ENCODE measurements at regions not wholly inside any gene's neighbourhood (a gene's known extent, or its start where the extent isn't known, plus 50 kb on each side); places are given as distances from the start of the nearest gene placed in this dataset.
"Not testable (repeated sequence)": the region's sequence is repeated elsewhere in the genome, so short reads cannot be mapped to it uniquely, and the experiment has no call there.

DNA sequence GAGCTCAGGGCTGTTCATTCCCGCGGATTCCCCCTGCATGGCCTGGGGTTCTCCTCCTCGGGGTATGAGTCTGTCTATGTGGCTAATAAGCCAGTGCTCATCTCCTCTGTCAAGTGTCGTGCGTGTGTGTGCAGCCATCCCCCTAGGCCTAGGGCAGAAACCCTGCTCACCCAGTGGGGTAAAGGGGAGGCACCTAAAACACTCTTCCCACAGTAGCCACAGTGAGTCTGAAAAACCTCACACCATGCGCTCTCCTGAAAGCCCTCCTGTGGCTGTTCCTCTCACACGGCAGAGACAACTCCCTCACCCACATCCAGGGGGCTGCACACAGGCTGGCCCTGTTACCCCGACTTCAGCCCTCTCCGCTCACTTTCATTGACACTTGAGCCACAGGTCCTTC lies 71.0 kb upstream of the GOLGA6L22 start:
- not testable (repeated sequence) for ATAC-seq (ENCODE audit: low read depth in 2 of 2); H3K4me3 ChIP-seq (ENCODE audit: low read depth, low read length); H3K9me3 Mint-ChIP-seq; H3K27me3 Mint-ChIP-seq; H3K4me1 ChIP-seq (ENCODE audit: control insufficient read depth, insufficient read depth, low read length, poor library complexity, severe bottlenecking); DNase-seq; H3K9me3 ChIP-seq (ENCODE audit: control insufficient read depth in 2 of 2, low read length in 2 of 2); H3K27me3 ChIP-seq (ENCODE audit: control insufficient read depth, insufficient read depth, low read length); H3K27ac Mint-ChIP-seq; H3K4me1 Mint-ChIP-seq; H3K4me3 Mint-ChIP-seq; H3K36me3 Mint-ChIP-seq; H3K36me3 ChIP-seq (ENCODE audit: control insufficient read depth, insufficient read depth, low read length); H3K27ac ChIP-seq (ENCODE audit: insufficient read depth, low read length, poor library complexity, severe bottlenecking)

DNA sequence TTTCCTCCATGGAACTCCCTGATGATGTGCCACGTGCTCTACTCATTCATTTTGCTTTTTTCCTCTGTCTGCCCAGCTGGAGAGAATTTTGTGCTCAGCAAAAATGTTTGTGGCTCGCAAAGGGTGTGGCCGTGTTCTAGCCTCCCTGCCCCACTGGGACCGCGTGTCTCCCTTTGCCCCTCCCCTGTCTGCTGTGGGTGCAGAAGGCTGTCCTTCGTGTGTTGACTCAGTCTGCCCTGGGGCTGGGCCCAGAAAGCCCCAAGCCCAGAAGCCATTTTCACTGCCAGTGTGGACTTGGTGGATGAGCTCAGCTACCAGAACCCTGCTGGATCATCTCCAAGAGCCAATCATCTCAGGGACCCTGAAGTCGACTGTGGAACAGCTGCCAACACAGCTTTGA lies 70.3 kb upstream of the GOLGA6L22 start:
- H3K36me3 Mint-ChIP-seq; DNase-seq; H3K9me3 ChIP-seq (ENCODE audit: control insufficient read depth in 2 of 2, low read length in 2 of 2); H3K36me3 ChIP-seq (ENCODE audit: control insufficient read depth, insufficient read depth, low read length); H3K4me3 ChIP-seq (ENCODE audit: low read depth, low read length); ATAC-seq (ENCODE audit: low read depth in 2 of 2); H3K27ac ChIP-seq (ENCODE audit: insufficient read depth, low read length, poor library complexity, severe bottlenecking); H3K4me3 Mint-ChIP-seq; H3K4me1 Mint-ChIP-seq; H3K27me3 Mint-ChIP-seq; H3K4me1 ChIP-seq (ENCODE audit: control insufficient read depth, insufficient read depth, low read length, poor library complexity, severe bottlenecking); H3K27me3 ChIP-seq (ENCODE audit: control insufficient read depth, insufficient read depth, low read length); H3K9me3 Mint-ChIP-seq; H3K27ac Mint-ChIP-seq: not testable (repeated sequence)

DNA sequence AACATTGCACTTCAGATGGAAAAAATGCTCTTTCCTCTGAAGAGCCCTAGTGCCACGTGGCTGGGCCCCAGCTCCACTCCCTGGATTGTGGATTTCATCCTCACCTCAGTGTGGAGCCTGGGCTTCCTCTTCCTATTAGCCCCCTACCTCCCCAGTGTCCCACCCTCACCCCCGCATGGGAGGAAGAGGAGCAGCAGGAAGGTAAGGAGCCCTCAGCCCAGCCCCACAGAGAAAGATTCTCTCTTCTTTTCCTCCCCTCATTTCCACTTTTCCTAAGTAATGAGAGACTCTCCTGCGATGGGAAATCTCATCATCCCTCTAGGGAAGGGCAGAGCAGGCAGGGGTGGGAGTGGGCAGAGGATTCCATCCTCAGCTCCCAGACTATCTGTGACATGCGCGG lies 57.5 kb upstream of the GOLGA6L22 start:
- not testable (repeated sequence) for H3K9me3 Mint-ChIP-seq

DNA sequence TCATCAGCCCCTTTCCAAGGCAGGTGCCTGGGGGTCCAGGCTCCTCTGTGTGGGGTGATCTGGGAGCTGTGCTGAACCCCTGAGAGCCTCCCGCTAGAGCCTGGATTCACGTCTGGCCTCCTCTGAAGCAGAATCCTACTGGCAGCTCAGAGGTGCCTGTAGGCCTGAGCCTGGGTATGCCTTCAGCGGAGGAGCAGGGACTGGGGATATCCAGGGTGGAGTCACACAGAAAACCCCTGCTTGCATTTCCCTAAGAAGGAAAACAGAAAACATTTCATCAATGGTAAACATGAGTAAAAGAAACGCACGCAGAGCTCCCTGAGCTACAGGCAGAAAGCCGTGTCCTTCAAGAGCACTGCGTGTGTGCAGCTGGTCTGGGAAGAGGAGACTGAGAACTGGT lies 57.0 kb upstream of the GOLGA6L22 start:
- not testable (repeated sequence) for H3K27me3 Mint-ChIP-seq

More for the DNA sequence above, 57.5 kb upstream of the GOLGA6L22 start:
- not testable (repeated sequence) for H3K27me3 ChIP-seq (ENCODE audit: control insufficient read depth, insufficient read depth, low read length); H3K27ac Mint-ChIP-seq; H3K4me3 ChIP-seq (ENCODE audit: low read depth, low read length); H3K4me3 Mint-ChIP-seq; H3K4me1 Mint-ChIP-seq; H3K27ac ChIP-seq (ENCODE audit: insufficient read depth, low read length, poor library complexity, severe bottlenecking); H3K9me3 ChIP-seq (ENCODE audit: control insufficient read depth in 2 of 2, low read length in 2 of 2); H3K36me3 ChIP-seq (ENCODE audit: control insufficient read depth, insufficient read depth, low read length); DNase-seq; H3K4me1 ChIP-seq (ENCODE audit: control insufficient read depth, insufficient read depth, low read length, poor library complexity, severe bottlenecking); H3K36me3 Mint-ChIP-seq; H3K27me3 Mint-ChIP-seq
- peak in 1 of 2 donors; percentile 22 for ATAC-seq (ENCODE audit: low read depth in 2 of 2)

DNA sequence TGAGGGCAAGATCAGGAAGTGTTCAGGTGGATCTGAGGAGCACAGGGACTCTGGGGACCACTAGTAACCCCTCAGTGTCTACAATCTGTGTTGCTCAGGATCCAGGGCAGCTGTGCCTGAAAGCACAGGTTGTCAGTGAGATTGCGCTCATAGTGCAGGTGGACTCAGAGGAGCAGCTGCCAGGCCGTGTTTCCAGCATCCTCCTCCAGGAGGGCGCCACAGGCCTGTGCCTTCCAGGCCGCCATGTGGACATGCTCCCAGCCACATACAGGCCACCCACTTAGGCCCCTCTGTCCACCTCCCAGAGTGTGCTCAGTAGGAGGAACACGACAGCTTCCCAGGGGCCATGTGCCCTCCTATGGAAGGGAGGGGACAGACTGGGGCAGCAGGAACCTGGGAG lies 52.9 kb upstream of the GOLGA6L22 start:
- not testable (repeated sequence) for H3K36me3 ChIP-seq (ENCODE audit: control insufficient read depth, insufficient read depth, low read length); DNase-seq; ATAC-seq (ENCODE audit: low read depth in 2 of 2); H3K27ac Mint-ChIP-seq; H3K4me3 Mint-ChIP-seq; H3K9me3 Mint-ChIP-seq; H3K27ac ChIP-seq (ENCODE audit: insufficient read depth, low read length, poor library complexity, severe bottlenecking); H3K27me3 Mint-ChIP-seq; H3K36me3 Mint-ChIP-seq; H3K27me3 ChIP-seq (ENCODE audit: control insufficient read depth, insufficient read depth, low read length); H3K4me1 Mint-ChIP-seq; H3K9me3 ChIP-seq (ENCODE audit: control insufficient read depth in 2 of 2, low read length in 2 of 2); H3K4me3 ChIP-seq (ENCODE audit: low read depth, low read length); H3K4me1 ChIP-seq (ENCODE audit: control insufficient read depth, insufficient read depth, low read length, poor library complexity, severe bottlenecking)

More for the DNA sequence above, 57.0 kb upstream of the GOLGA6L22 start:
- not testable (repeated sequence) for H3K36me3 Mint-ChIP-seq; H3K9me3 ChIP-seq (ENCODE audit: control insufficient read depth in 2 of 2, low read length in 2 of 2); H3K36me3 ChIP-seq (ENCODE audit: control insufficient read depth, insufficient read depth, low read length); H3K9me3 Mint-ChIP-seq; H3K27ac Mint-ChIP-seq; H3K4me3 ChIP-seq (ENCODE audit: low read depth, low read length); H3K4me3 Mint-ChIP-seq; H3K4me1 ChIP-seq (ENCODE audit: control insufficient read depth, insufficient read depth, low read length, poor library complexity, severe bottlenecking); H3K27ac ChIP-seq (ENCODE audit: insufficient read depth, low read length, poor library complexity, severe bottlenecking); DNase-seq; H3K4me1 Mint-ChIP-seq; ATAC-seq (ENCODE audit: low read depth in 2 of 2); H3K27me3 ChIP-seq (ENCODE audit: control insufficient read depth, insufficient read depth, low read length)
